GM19468 (cell line): ENCODE measurements at regions not wholly inside any gene's neighbourhood (a gene's known extent, or its start where the extent isn't known, plus 50 kb on each side); places are given as distances from the start of the nearest gene placed in this dataset.

ENCODE experiments used
- ATAC-seq: cut with Tn5 transposase; IDR thresholded peaks from one replicate; pipeline ENCODE4 v1.9.1; 2021; ENCODE audit warnings: mild to moderate bottlenecking, moderate library complexity, moderate number of reproducible peaks; ENCODE audit not compliant: unreplicated experiment; ENCODE audit errors: extremely low read depth

- no peak for ATAC-seq
Observed at GRCh38 chr1:198860371-198860770, 221.5 kb downstream of the PTPRC start.

GRCh38 chr1:198861636-198862035 is 222.8 kb downstream of the PTPRC start:
- no peak for ATAC-seq

GRCh38 chr1:198864695-198865094 is 225.9 kb downstream of the PTPRC start:
- no peak for ATAC-seq

- no peak for ATAC-seq
Observed at GRCh38 chr1:198865319-198865718, 226.5 kb downstream of the PTPRC start.

GRCh38 chr1:198867182-198867581 is 228.3 kb downstream of the PTPRC start:
- ATAC-seq: no peak

DNA sequence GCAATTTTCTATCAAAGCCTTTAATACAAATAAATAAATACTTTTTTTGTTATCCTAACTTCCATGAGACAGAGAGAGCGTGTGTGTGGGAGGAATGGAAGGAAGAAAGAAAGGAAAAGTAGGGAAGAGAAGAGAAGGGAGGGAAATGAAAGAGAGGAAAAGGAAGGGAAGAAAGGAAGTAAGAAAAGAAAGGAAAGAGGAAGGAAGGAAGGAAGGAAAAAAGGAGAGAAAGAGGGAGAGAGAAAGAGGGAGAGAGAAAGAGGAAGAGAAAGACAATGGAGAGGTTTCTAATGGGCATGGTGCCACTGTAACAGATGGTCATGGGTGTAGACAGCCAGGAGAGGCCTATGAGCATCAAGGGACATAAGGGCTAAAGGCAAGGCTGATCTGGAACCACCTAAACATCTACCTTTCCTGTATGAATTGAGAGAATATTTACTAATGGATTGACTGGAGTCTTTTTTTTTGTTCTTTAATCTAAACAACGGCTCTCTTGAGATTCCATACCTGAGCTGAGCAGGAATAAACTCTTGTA is 234.9 kb downstream of the PTPRC start:
- no peak for ATAC-seq

- ATAC-seq: no peak
Observed at GRCh38 chr1:198876371-198876871, 237.6 kb downstream of the PTPRC start.

- ATAC-seq: no peak
Observed at GRCh38 chr1:198878566-198878965, 239.7 kb downstream of the PTPRC start.

- ATAC-seq: no peak
Observed at GRCh38 chr1:198879711-198880306, 241.0 kb downstream of the PTPRC start.

DNA sequence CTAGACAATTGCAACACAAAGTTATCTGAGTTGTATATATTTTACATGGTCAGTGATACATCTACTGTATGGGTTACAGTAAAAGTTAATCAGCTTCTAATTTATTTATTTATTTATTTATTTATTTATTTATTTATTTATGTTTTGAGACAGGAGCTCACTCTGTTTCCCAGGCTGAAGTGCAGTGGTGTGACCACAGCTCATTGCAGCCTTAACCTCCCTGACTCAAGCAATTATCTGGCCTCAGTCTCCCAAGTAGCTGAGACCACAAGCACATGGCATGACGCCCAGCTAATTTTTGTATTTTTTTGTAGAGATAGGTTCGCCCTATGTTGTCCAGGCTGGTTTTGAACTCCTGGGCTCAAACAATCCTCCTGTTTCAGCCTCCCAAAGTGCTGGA is 241.6 kb downstream of the PTPRC start:
- no peak for ATAC-seq

GRCh38 chr1:198880818-198881597 is 242.2 kb downstream of the PTPRC start:
- ATAC-seq: no peak

DNA sequence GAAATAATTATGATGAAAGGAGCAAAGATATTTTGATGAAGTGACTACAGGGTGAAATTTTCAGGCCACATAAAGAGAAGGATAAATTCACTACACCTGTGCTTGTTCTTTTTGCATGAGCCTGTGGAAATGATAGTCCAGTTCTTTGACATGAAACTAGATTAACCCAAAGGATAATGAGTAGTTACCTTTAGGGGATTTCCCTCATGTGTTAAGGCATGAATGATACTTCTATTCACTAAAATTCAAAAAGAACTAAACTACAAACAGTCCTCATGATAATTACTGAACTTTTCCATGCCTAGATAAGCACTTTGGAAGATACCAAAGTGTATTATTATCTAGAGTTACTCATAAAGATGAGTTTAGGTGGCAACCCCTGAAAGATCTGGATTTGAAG is 244.3 kb downstream of the PTPRC start:
- ATAC-seq: no peak

GRCh38 chr1:198887866-198888265 is 249.0 kb downstream of the PTPRC start:
- no peak for ATAC-seq

DNA sequence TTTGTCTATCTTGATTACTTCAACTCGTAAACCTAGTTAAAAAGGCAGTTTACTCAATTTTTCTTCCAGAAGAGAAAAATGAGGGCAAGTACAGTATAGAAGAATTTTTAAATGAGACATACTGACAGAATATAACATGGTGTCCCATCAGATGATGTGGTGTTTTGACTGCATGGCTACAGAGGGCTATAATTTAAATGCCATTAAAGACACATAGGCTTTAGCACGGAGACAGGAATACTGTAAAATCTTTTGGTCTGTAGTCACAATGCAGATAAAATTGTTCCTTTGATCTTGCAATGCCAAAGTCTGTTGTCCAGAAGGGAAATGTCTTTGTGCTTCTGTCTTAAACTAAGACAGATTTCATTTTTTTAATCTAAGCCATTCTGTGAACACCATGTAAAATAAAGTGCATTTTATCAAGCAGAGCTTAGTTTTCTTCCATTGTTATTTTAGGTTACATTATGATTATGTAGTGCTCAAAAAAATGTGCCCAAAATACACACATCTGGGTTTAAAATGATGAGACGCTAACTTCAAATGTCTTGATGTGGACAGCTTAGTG is 249.6 kb downstream of the PTPRC start:
- ATAC-seq: no peak

DNA sequence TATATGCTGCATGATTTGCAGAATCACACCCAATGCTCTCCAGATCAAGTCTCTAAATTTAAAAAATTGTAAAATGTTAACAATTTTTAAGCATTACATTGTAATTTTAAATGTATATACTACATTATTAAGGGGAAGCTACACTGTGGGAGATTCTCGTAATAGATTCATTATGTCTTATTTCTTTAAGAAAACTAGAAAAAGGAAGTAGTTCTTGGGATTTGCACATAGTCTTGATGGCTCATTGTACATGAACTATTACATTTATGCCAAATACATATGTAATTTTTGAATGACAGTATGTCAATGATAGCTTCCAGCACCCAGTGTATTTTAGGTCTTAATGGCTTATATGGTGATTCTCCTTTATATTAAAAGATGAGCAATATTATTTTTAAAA is 250.3 kb downstream of the PTPRC start:
- no peak for ATAC-seq

- no peak for ATAC-seq
Observed at GRCh38 chr1:198889749-198890148, 250.9 kb downstream of the PTPRC start.

GRCh38 chr1:198890214-198890930 is 251.5 kb downstream of the PTPRC start:
- no peak for ATAC-seq

DNA sequence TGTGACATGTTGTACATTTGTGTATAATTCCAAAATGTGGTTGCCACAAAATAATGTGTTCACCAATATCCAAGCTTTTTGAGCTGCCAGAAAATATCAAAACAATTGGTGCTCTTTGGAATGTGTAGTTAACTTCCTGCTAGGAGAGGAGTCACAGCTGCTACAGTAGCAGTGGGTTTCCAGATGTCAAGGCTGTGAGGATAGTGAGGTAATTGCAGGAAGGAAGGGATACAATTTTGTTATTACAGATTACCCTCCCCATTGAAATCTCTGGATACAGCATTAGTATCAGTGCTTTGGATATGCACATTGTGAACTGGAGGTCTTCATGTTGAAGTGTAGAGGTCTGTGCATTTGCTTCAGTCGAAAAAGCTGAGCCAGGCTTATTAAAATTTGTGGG is 253.2 kb downstream of the PTPRC start:
- no peak for ATAC-seq

DNA sequence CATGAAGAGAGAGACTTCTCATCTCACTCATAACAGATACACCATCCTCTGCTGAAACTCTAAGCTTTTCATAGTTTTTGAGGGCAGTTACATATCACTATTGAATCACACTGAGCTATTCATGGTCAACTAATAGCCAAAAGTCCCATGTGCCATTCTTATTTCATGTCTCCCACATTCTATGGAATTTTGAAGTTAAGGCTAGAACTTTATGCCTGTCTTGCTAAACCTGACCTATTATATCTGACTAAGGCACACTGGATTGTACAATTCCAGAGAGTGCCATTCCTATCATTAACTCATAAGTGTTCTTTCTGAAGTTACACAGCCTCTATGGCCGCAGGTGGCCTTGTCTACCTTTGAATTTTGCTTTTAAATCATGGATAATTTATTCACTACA is 254.3 kb downstream of the PTPRC start:
- no peak for ATAC-seq

DNA sequence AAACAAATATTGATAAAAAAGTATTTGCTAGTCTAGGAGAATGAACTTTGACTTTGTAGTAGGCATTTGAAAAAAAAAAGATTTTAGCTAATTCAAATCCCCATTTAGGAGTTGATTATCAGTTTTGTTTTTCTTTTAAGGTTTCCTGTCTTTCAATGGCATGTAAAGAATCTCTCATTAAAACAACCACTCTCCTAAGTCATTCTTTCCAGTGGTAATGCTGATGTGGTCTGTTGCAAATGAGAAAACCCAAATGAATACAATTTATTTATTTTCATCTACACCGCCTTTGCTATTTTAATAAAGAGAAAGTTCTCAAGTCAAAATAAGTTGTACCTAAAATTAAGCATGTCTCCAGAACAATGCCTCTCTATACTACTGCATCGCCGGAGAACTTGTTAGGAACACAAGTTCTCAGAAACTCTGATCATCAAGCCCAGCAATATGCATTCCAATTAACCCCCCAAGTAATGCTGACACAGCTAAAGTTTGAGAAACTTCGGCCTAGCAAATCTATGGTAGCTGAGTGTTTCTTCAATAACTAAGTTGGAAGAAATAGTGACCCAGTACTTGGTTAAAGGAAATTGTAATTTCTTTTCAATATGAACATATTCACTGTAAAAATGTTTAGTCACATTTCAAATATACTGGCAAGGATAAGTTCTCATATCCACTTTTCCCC is 255.1 kb downstream of the PTPRC start:
- no peak for ATAC-seq
